IPS-20b (cell line): ENCODE measurements at regions not wholly inside any gene's neighbourhood (a gene's known extent, or its start where the extent isn't known, plus 50 kb on each side); places are given as distances from the start of the nearest gene placed in this dataset.

Experiments used
- H3K27ac ChIP-seq: one replicate; pipeline ENCODE4 v1.5.1; 2013; ENCODE audit warnings: low read length
- H3K27me3 ChIP-seq: 2 replicates; pipeline ENCODE4 v1.6.1; 2013; ENCODE audit warnings: mild to moderate bottlenecking, low read length, inconsistent platforms; ENCODE audit not compliant: insufficient read depth
- H3K36me3 ChIP-seq: 2 replicates; pipeline ENCODE4 v1.6.1; 2013; ENCODE audit warnings: low read depth, mild to moderate bottlenecking, inconsistent platforms, low read length, moderate library complexity; ENCODE audit not compliant: insufficient read depth
- H3K4me1 ChIP-seq: 2 replicates; pipeline ENCODE4 v1.6.1; 2013; ENCODE audit warnings: mild to moderate bottlenecking, control low read depth, inconsistent platforms, low read length, moderate library complexity; ENCODE audit not compliant: insufficient read depth
- H3K4me3 ChIP-seq: 2 replicates; pipeline ENCODE4 v1.5.1; 2013; ENCODE audit warnings: mild to moderate bottlenecking, low read length, inconsistent platforms
- H3K9ac ChIP-seq: 2 replicates; pipeline ENCODE4 v1.6.1; 2013; ENCODE audit warnings: low read depth, mild to moderate bottlenecking, inconsistent platforms, low read length, moderate library complexity
- H3K9me3 ChIP-seq: 2 replicates; pipeline ENCODE4 v1.6.1; 2013; ENCODE audit warnings: mild to moderate bottlenecking, low read depth, low read length, inconsistent platforms; ENCODE audit not compliant: insufficient read depth

- H3K27me3 ChIP-seq: no peaks in the 10 kb centered on the region; the same call in 1 of the 2 replicates
- H3K4me1 ChIP-seq: no peaks in the 10 kb centered on the region
- H3K9ac ChIP-seq: no peak overlapping the region
- no peaks in the 10 kb centered on the region for H3K9me3 ChIP-seq
- no peaks in the 10 kb centered on the region for H3K36me3 ChIP-seq
- H3K4me3 ChIP-seq: no peak overlapping the region
- no peak overlapping the region for H3K27ac ChIP-seq
Measured at GRCh38 chr9:90100014-90100413, 495.2 kb downstream of the GADD45G start.

- Histone ChIP-seq H3K9me3 (no peaks in the 10 kb centered on the region), H3K4me1 (no peaks in the 10 kb centered on the region), H3K36me3 (no peaks in the 10 kb centered on the region), H3K4me3 (no peak overlapping the region), H3K27me3 (no peaks in the 10 kb centered on the region; the same call in 1 of the 2 replicates), H3K27ac (no peak overlapping the region), H3K9ac (no peak overlapping the region)
Measured at GRCh38 chr9:90102292-90102901, 497.6 kb downstream of the GADD45G start.

GRCh38 chr9:90103771-90104170 is 499.0 kb downstream of the GADD45G start:
- no peaks in the 10 kb centered on the region for H3K36me3 ChIP-seq
- no peak overlapping the region for H3K4me3 ChIP-seq
- H3K9me3 ChIP-seq: no peaks in the 10 kb centered on the region
- no peaks in the 10 kb centered on the region for H3K27me3 ChIP-seq
- H3K27ac ChIP-seq: no peak overlapping the region
- no peaks in the 10 kb centered on the region for H3K4me1 ChIP-seq
- H3K9ac ChIP-seq: no peak overlapping the region

GRCh38 chr9:90105773-90106172 is 501.0 kb downstream of the GADD45G start:
- Histone ChIP-seq H3K27ac (no peak overlapping the region), H3K9me3 (no peaks in the 10 kb centered on the region), H3K4me3 (no peak overlapping the region), H3K27me3 (no peaks in the 10 kb centered on the region), H3K36me3 (no peaks in the 10 kb centered on the region), H3K4me1 (no peaks in the 10 kb centered on the region), H3K9ac (no peak overlapping the region)

- H3K9ac ChIP-seq: no peak overlapping the region
- H3K27ac ChIP-seq: no peak overlapping the region
- no peaks in the 10 kb centered on the region for H3K4me1 ChIP-seq
- H3K36me3 ChIP-seq: no peaks in the 10 kb centered on the region
- no peak overlapping the region for H3K4me3 ChIP-seq
- H3K27me3 ChIP-seq: no peaks in the 10 kb centered on the region
- no peaks in the 10 kb centered on the region for H3K9me3 ChIP-seq
Measured at GRCh38 chr9:90107040-90107725, 502.4 kb downstream of the GADD45G start.

- no peak overlapping the region for H3K9ac ChIP-seq
Measured at GRCh38 chr9:90107726-90108655, 503.2 kb downstream of the GADD45G start.

GRCh38 chr9:90112788-90113187 is 508.0 kb downstream of the GADD45G start:
- no peaks in the 10 kb centered on the region for H3K9me3 ChIP-seq
- H3K27me3 ChIP-seq: no peaks in the 10 kb centered on the region
- H3K4me1 ChIP-seq: no peaks in the 10 kb centered on the region

More at GRCh38 chr9:90107726-90108655, 503.2 kb downstream of the GADD45G start:
- no peaks in the 10 kb centered on the region for H3K4me1 ChIP-seq
- no peaks in the 10 kb centered on the region for H3K27me3 ChIP-seq
- no peak overlapping the region for H3K27ac ChIP-seq
- no peaks in the 10 kb centered on the region for H3K36me3 ChIP-seq
- H3K9me3 ChIP-seq: no peaks in the 10 kb centered on the region
- no peak overlapping the region for H3K4me3 ChIP-seq

GRCh38 chr9:90114641-90115425 is 510.0 kb downstream of the GADD45G start:
- Histone ChIP-seq H3K27me3 (no peaks in the 10 kb centered on the region), H3K9ac (no peak overlapping the region), H3K4me1 (no peaks in the 10 kb centered on the region), H3K4me3 (no peak overlapping the region), H3K27ac (no peak overlapping the region), H3K36me3 (no peaks in the 10 kb centered on the region), H3K9me3 (no peaks in the 10 kb centered on the region)

More at GRCh38 chr9:90112788-90113187, 508.0 kb downstream of the GADD45G start:
- no peaks in the 10 kb centered on the region for H3K36me3 ChIP-seq
- H3K4me3 ChIP-seq: no peak overlapping the region
- H3K27ac ChIP-seq: no peak overlapping the region
- no peak overlapping the region for H3K9ac ChIP-seq

- Histone ChIP-seq H3K4me3 (no peak overlapping the region), H3K27me3 (no peaks in the 10 kb centered on the region), H3K36me3 (no peaks in the 10 kb centered on the region), H3K9ac (no peak overlapping the region), H3K27ac (no peak overlapping the region), H3K9me3 (peaks cover 5% of the 10 kb centered on the region; the same call in 1 of the 2 replicates), H3K4me1 (0 out of 2 replicates have a peak, but pooled peaks cover 4% of the 10 kb centered on the region)
Measured at GRCh38 chr9:90121762-90122161, 517.0 kb downstream of the GADD45G start.

- H3K27me3 ChIP-seq: no peaks in the 10 kb centered on the region
- H3K4me1 ChIP-seq: 0 out of 2 replicates have a peak, but pooled peaks cover 4% of the 10 kb centered on the region
- no peak overlapping the region for H3K4me3 ChIP-seq
- no peak overlapping the region for H3K27ac ChIP-seq
- no peaks in the 10 kb centered on the region for H3K36me3 ChIP-seq
- H3K9ac ChIP-seq: no peak overlapping the region
- peaks cover 5% of the 10 kb centered on the region; the same call in 1 of the 2 replicates for H3K9me3 ChIP-seq
Measured at GRCh38 chr9:90124961-90125360, 517.7 kb downstream of the DIRAS2 start.

- no peak overlapping the region for H3K27ac ChIP-seq
- H3K4me1 ChIP-seq: 0 out of 2 replicates have a peak, but pooled peaks cover 4% of the 10 kb centered on the region
- H3K9me3 ChIP-seq: peaks cover 5% of the 10 kb centered on the region; the same call in 1 of the 2 replicates
- no peaks in the 10 kb centered on the region for H3K36me3 ChIP-seq
- H3K27me3 ChIP-seq: no peaks in the 10 kb centered on the region; the same call in 1 of the 2 replicates
- no peak overlapping the region for H3K4me3 ChIP-seq
- H3K9ac ChIP-seq: no peak overlapping the region
Measured at GRCh38 chr9:90127923-90128322, 514.7 kb downstream of the DIRAS2 start.
